H9 (cell line): ENCODE measurements at regions not wholly inside any gene's neighbourhood (a gene's known extent, or its start where the extent isn't known, plus 50 kb on each side); places are given as distances from the start of the nearest gene placed in this dataset.

Experiments
- DNase-seq: peaks from one replicate; pipeline ENCODE4 v3.0.0-alpha.2; 2017
- H2AFZ ChIP-seq: one replicate; pipeline ENCODE4 v1.6.1; 2013; ENCODE audit warnings: mild to moderate bottlenecking, low read length, control low read depth, moderate library complexity
- H2AK5ac ChIP-seq: 2 replicates; pipeline ENCODE4 v1.6.1; 2013; ENCODE audit warnings: low read length, control low read depth, mixed read lengths; ENCODE audit not compliant: insufficient read length
- H2BK120ac ChIP-seq: one replicate; pipeline ENCODE4 v1.6.1; 2013; ENCODE audit warnings: low read depth, mild to moderate bottlenecking, low read length, control low read depth, inconsistent platforms; ENCODE audit not compliant: poor library complexity, severe bottlenecking
- H2BK12ac ChIP-seq: 2 replicates; pipeline ENCODE4 v1.6.1; 2013; ENCODE audit warnings: low read length, control low read depth, mixed read lengths, low read depth; ENCODE audit not compliant: insufficient read length
- H2BK15ac ChIP-seq: 2 replicates; pipeline ENCODE4 v1.6.1; 2013; ENCODE audit warnings: low read depth, low read length, control low read depth
- H2BK20ac ChIP-seq: one replicate; pipeline ENCODE4 v1.6.1; 2013; ENCODE audit warnings: low read depth, mild to moderate bottlenecking, low read length, control low read depth, inconsistent platforms; ENCODE audit not compliant: poor library complexity, severe bottlenecking
- H2BK5ac ChIP-seq: 2 replicates; pipeline ENCODE4 v1.6.1; 2013; ENCODE audit warnings: low read length, control low read depth, mixed read lengths; ENCODE audit not compliant: insufficient read length
- H3K14ac ChIP-seq: 2 replicates; pipeline ENCODE4 v1.6.1; 2013; ENCODE audit warnings: low read length, control low read depth; ENCODE audit not compliant: insufficient read depth
- H3K18ac ChIP-seq: 2 replicates; pipeline ENCODE4 v1.6.1; 2013; ENCODE audit warnings: low read depth, mild to moderate bottlenecking, mixed read lengths, low read length, control low read depth; ENCODE audit not compliant: insufficient read length
- H3K23ac ChIP-seq: 2 replicates; pipeline ENCODE4 v1.6.1; 2013; ENCODE audit warnings: low read length, control low read depth, mixed read lengths, low read depth; ENCODE audit not compliant: insufficient read length
- H3K23me2 ChIP-seq: 2 replicates; pipeline ENCODE4 v1.6.1; 2013; ENCODE audit warnings: low read depth, mild to moderate bottlenecking, mixed read lengths, low read length, control low read depth; ENCODE audit not compliant: insufficient read length, poor library complexity, severe bottlenecking
- H3K27ac ChIP-seq: 2 replicates; pipeline ENCODE4 v1.5.1; 2013; ENCODE audit warnings: low read length, control low read depth, mixed read lengths, low read depth; ENCODE audit not compliant: insufficient read length
- H3K27me3 ChIP-seq: 2 replicates; pipeline ENCODE4 v1.6.1; 2013; ENCODE audit warnings: low read length, control low read depth, inconsistent platforms; ENCODE audit not compliant: insufficient read depth
- H3K4ac ChIP-seq: 2 replicates; pipeline ENCODE4 v1.6.1; 2013; ENCODE audit warnings: low read depth, mild to moderate bottlenecking, control low read depth, inconsistent platforms, low read length, moderate library complexity
- H3K4me1 ChIP-seq: 2 replicates; pipeline ENCODE4 v1.6.1; 2013; ENCODE audit warnings: low read length, control low read depth, inconsistent platforms; ENCODE audit not compliant: insufficient read depth
- H3K4me2 ChIP-seq: 2 replicates; pipeline ENCODE4 v1.6.1; 2013; ENCODE audit warnings: low read length, control low read depth, mixed read lengths; ENCODE audit not compliant: insufficient read length, insufficient read depth
- H3K56ac ChIP-seq: 2 replicates; pipeline ENCODE4 v1.6.1; 2013; ENCODE audit warnings: low read depth, mild to moderate bottlenecking, mixed read lengths, low read length, control low read depth; ENCODE audit not compliant: insufficient read length
- H3K79me1 ChIP-seq: 2 replicates; pipeline ENCODE4 v1.6.1; 2013; ENCODE audit warnings: low read depth, mild to moderate bottlenecking, moderate library complexity, low read length, control low read depth, inconsistent platforms; ENCODE audit not compliant: insufficient read depth, poor library complexity, severe bottlenecking
- H3K79me2 ChIP-seq: 2 replicates; pipeline ENCODE4 v1.6.1; 2013; ENCODE audit warnings: low read length, control low read depth, inconsistent platforms; ENCODE audit not compliant: insufficient read depth
- H3K9ac ChIP-seq: 2 replicates; pipeline ENCODE4 v1.6.1; 2013; ENCODE audit warnings: low read length, control low read depth, mixed read lengths; ENCODE audit not compliant: insufficient read length; ENCODE audit errors: extremely low read depth
- H3K9me3 ChIP-seq: one replicate; pipeline ENCODE4 v1.6.1; 2013; ENCODE audit warnings: low read depth, low read length, inconsistent platforms; ENCODE audit not compliant: control insufficient read depth
- H3T11ph ChIP-seq: one replicate; pipeline ENCODE4 v1.6.1; 2013; ENCODE audit warnings: mild to moderate bottlenecking, low read length, control low read depth, inconsistent platforms
- H4K20me1 ChIP-seq: one replicate; pipeline ENCODE4 v1.6.1; 2013; ENCODE audit not compliant: control insufficient read depth, insufficient read length, insufficient read depth
- H4K5ac ChIP-seq: 2 replicates; pipeline ENCODE4 v1.6.1; 2013; ENCODE audit warnings: low read depth, mild to moderate bottlenecking, mixed read lengths, low read length, control low read depth; ENCODE audit not compliant: insufficient read length
- H4K8ac ChIP-seq: replicated peaks from 2 replicates; pipeline ENCODE4 v1.6.1; 2013; ENCODE audit warnings: low read length, control low read depth, mixed read lengths, low read depth; ENCODE audit not compliant: insufficient read length
- H4K91ac ChIP-seq: 2 replicates; pipeline ENCODE4 v1.6.1; 2013; ENCODE audit warnings: low read depth, mild to moderate bottlenecking, moderate library complexity, mixed read lengths, low read length, control low read depth; ENCODE audit not compliant: insufficient read length
- H3K27ac Mint-ChIP-seq, 3 experiments: 2 replicates in 2 of 3; 3 replicates in 1 of 3; pipeline ENCODE4 v1.8.0; 2020 to 2021; ENCODE audit warnings: mixed read lengths in 3 of 3, mild to moderate bottlenecking in 1 of 3, moderate library complexity in 1 of 3
- H3K27me3 Mint-ChIP-seq: 2 replicates; pipeline ENCODE4 v1.8.0; 2021; ENCODE audit warnings: low read depth, mild to moderate bottlenecking, moderate library complexity, mixed read lengths
- H3K36me3 Mint-ChIP-seq, 3 experiments: 2 replicates in 2 of 3; 3 replicates in 1 of 3; pipeline ENCODE4 v1.8.0; 2020 to 2021; ENCODE audit warnings: low read depth in 3 of 3, mixed read lengths in 3 of 3; ENCODE audit not compliant: insufficient read depth in 1 of 3
- H3K4me1 Mint-ChIP-seq, 2 experiments: 2 replicates each; pipeline ENCODE4 v1.8.0; 2020; ENCODE audit warnings: mixed read lengths in 2 of 2
- H3K4me3 Mint-ChIP-seq, 2 experiments: 2 replicates in 1 of 2; 3 replicates in 1 of 2; pipeline ENCODE4 v1.8.0; 2020 to 2021; ENCODE audit warnings: mild to moderate bottlenecking in 2 of 2, mixed read lengths in 2 of 2, moderate library complexity in 1 of 2
- H3K9me3 Mint-ChIP-seq, 2 experiments: 2 replicates in 1 of 2; 3 replicates in 1 of 2; pipeline ENCODE4 v1.8.0; 2020; ENCODE audit warnings: mild to moderate bottlenecking in 2 of 2, mixed read lengths in 2 of 2, moderate library complexity in 1 of 2
- WGBS: extraction: QIAGEN DNeasy Blood & Tissue Kit; methylation state at CpG from one replicate; pipeline ENCODE4 v1.1.7; 2013; ENCODE audit warnings: missing lambda C conversion rate, low lambda C conversion rate, mixed read lengths; ENCODE audit not compliant: insufficient read length; ENCODE audit errors: extremely low coverage; 5-methylcytosine and 5-hydroxymethylcytosine counted together
- TF ChIP-seq, protein P1 (sequence below): fragments of 200-600 bp; sonication (generic); conservative IDR thresholded peaks from 3 replicates; pipeline ENCODE4 v1.8.0; 2021; ENCODE audit warnings: antibody characterized with exemption, mild to moderate bottlenecking

DNA sequence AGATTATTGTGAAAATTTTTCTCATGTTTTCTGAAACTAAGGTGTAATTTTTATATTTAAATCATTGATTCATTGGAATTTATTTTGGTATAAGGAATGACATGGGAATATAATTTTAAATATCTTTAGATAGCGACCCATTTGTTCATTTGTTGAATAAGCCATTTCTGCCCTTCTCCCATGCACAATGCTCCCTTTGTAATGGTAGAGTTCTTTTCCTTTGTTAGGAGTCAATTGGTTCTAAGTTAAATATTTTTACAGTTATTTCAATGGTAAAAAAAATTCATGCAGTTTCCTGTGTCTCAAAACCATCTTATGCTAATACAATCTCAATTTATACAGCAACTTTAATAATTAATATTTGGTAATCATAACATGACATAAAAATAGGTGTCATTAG is 218.8 kb upstream of the C11orf87 start:
- no CpG with 5 or more reads among the region's 1 CpG for WGBS
- TF ChIP-seq, protein P1, sequence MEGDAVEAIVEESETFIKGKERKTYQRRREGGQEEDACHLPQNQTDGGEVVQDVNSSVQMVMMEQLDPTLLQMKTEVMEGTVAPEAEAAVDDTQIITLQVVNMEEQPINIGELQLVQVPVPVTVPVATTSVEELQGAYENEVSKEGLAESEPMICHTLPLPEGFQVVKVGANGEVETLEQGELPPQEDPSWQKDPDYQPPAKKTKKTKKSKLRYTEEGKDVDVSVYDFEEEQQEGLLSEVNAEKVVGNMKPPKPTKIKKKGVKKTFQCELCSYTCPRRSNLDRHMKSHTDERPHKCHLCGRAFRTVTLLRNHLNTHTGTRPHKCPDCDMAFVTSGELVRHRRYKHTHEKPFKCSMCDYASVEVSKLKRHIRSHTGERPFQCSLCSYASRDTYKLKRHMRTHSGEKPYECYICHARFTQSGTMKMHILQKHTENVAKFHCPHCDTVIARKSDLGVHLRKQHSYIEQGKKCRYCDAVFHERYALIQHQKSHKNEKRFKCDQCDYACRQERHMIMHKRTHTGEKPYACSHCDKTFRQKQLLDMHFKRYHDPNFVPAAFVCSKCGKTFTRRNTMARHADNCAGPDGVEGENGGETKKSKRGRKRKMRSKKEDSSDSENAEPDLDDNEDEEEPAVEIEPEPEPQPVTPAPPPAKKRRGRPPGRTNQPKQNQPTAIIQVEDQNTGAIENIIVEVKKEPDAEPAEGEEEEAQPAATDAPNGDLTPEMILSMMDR = no peak
- H3K9me3 Mint-ChIP-seq = peaks cover 10 to 14% of the 10 kb centered on the region in 2 experiments
- Histone ChIP-seq H3K4me1 (no peaks in the 10 kb centered on the region), H3K14ac (no peak overlapping the region), H3K18ac (no peak overlapping the region), H2AK5ac (no peak overlapping the region), H2BK12ac (no peak overlapping the region), H2BK15ac (no peak overlapping the region), H3K27me3 (no peaks in the 10 kb centered on the region), H3K23me2 (no peaks in the 10 kb centered on the region), H3K4ac (no peak overlapping the region), H3T11ph (no peak overlapping the region), H2AFZ (no peak overlapping the region), H3K56ac (no peak overlapping the region), H4K20me1 (no peaks in the 10 kb centered on the region), H3K9me3 (no peaks in the 10 kb centered on the region), H4K5ac (no peak overlapping the region), H4K91ac (no peak overlapping the region), H3K23ac (no peak overlapping the region), H2BK20ac (no peak overlapping the region), H3K4me2 (no peak overlapping the region), H4K8ac (no peak overlapping the region), H2BK120ac (no peak overlapping the region), H3K27ac (no peak overlapping the region), H3K9ac (no peak overlapping the region), H3K79me2 (no peaks in the 10 kb centered on the region), H2BK5ac (no peak overlapping the region), H3K79me1 (no peaks in the 10 kb centered on the region)
- H3K27me3 Mint-ChIP-seq = no peaks in the 10 kb centered on the region
- no peak overlapping the region for H3K27ac Mint-ChIP-seq
- no peaks in the 10 kb centered on the region for H3K4me1 Mint-ChIP-seq
- H3K36me3 Mint-ChIP-seq = peaks cover 0 to 8% (median 6%) of the 10 kb centered on the region in 3 experiments; a peak in 5 of 7 replicates
- no peak for DNase-seq
- H3K4me3 Mint-ChIP-seq = no peak overlapping the region
